GM19467 (cell line): ENCODE measurements at regions not wholly inside any gene's neighbourhood (a gene's known extent, or its start where the extent isn't known, plus 50 kb on each side); places are given as distances from the start of the nearest gene placed in this dataset.

Source experiments
- ATAC-seq: cut with Tn5 transposase; IDR thresholded peaks from one replicate; pipeline ENCODE4 v1.9.1; 2021; ENCODE audit warnings: mild to moderate bottlenecking, moderate library complexity; ENCODE audit not compliant: unreplicated experiment

DNA sequence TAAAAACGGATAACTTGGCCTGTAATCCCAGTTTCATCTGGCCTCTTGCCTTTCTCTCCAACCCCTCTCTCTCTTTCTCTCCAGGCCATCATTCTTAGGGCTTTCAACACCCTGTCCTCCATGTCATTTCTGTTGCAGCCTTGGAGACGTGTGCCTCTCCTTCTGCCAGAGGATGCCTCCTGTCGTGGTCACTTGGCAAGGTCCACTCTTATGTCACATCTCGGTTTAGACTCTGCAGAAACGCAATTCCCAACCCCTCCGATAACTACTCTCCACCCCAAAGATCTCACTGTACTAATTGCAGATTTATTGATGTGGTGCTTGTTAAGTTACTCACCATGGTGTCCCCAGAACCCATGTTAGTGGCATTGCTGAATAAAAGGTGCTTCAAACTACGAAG, 787.3 kb upstream of the RBFOX1 start:
- ATAC-seq, result no peak

GRCh38 chr16:6541267-6541666, 791.4 kb upstream of the RBFOX1 start:
- ATAC-seq, result no peak

GRCh38 chr16:6536411-6536810, 796.2 kb upstream of the RBFOX1 start:
- ATAC-seq, result no peak

GRCh38 chr16:6531067-6531466, 801.6 kb upstream of the RBFOX1 start:
- ATAC-seq, result no peak

DNA sequence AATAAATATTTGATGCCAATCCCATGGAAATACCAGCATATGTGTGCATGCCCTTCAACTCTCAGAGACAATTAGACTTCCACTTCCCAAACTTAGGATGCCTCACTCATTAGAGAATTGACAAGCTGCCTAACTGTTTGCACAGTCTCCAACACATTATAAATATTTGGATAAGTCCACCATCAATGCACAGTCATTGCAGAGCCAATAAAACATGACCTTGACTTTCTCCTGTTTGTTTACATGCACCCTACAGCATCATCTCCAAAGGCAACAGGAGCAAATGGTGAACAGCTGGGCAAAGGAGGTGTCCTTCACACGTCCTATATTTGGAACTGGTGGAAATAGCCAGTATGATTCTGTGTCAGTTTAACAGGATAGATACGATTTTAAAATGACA, 804.4 kb upstream of the RBFOX1 start:
- ATAC-seq, result no peak

DNA sequence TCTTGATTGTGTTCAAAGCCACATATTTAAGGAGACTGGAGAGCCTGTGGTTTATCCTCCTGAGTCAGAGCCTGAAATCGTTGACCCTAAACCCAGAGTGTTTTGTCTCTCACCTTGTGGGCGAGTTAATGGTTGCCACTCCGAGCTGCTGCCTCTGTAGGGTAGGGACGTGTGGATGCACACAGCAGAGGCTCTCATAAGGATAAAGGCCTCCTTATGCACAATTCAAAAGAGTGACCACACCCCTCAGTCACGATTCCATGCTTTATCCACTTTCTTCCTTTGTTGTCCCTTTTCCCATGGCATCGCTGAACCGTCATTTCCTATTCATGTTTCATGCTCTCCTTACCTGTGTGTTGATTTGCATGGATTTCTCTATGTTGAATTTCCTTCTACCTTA, 805.0 kb upstream of the RBFOX1 start:
- ATAC-seq, result no peak

GRCh38 chr16:6524501-6524900, 808.1 kb upstream of the RBFOX1 start:
- no peak for ATAC-seq

GRCh38 chr16:6517020-6517720, 815.5 kb upstream of the RBFOX1 start:
- no peak for ATAC-seq

DNA sequence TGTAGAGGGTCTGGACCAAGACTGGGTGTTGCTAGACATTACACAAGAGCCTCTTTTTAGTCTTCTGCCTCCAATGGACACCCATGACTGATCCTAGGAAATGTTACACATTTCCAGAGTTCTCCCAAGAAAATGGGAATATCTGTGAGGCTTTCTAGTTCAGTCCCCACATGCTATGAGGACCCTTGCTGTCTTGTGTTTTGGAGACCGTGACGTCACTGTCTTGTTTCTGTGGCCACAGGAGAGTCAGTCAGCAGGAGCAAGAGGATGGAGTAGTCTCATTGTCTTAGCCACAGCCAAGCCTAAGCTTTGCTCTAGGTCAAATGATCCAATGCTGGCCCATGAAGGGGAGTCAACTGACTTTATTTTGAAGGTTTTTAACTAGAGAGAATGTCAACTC, 820.1 kb upstream of the RBFOX1 start:
- ATAC-seq, result no peak

DNA sequence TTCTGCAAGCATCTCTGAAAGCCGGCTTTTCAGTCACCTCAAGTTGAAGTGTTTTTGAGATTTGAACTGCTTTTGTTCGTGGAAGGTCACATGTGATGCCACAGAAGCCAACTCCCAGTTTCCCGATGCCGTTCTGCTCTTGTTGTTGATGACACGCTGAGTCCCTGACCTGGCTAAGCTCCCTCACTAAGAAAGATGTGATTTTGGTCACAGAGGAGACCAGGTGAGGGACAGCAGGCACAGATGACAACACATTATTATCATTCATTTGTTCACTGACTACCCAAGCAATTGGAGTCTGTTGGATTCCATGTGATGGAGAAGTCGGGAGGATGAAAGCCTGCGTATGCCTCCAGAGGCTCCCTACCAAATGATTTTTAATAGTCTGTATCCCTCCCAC, 822.4 kb upstream of the RBFOX1 start:
- no peak for ATAC-seq

- ATAC-seq, result no peak
These were observed 833.2 kb upstream of the RBFOX1 start for GRCh38 chr16:6499413-6499812.

- no peak for ATAC-seq
These were observed 833.8 kb upstream of the RBFOX1 start for GRCh38 chr16:6498858-6499257.

DNA sequence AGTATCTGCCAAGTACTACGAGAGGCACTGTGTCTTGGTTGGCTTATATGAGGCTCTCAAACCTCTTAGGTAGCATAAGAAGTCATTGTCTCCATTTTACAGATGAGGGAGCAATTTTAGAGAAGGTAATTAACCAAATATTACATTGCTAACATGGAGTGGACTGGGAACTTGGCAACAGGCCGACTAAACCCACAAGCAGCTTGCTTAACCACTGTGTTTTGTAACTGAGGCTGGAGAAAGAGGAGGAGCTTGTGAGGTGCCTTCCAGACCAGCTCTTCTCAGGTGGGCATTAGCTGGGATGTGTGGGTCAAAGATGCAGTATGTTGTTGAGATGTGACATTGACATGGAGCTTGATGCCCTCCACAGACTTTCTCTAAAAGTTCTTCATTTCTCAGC, 835.6 kb upstream of the RBFOX1 start:
- no peak for ATAC-seq

DNA sequence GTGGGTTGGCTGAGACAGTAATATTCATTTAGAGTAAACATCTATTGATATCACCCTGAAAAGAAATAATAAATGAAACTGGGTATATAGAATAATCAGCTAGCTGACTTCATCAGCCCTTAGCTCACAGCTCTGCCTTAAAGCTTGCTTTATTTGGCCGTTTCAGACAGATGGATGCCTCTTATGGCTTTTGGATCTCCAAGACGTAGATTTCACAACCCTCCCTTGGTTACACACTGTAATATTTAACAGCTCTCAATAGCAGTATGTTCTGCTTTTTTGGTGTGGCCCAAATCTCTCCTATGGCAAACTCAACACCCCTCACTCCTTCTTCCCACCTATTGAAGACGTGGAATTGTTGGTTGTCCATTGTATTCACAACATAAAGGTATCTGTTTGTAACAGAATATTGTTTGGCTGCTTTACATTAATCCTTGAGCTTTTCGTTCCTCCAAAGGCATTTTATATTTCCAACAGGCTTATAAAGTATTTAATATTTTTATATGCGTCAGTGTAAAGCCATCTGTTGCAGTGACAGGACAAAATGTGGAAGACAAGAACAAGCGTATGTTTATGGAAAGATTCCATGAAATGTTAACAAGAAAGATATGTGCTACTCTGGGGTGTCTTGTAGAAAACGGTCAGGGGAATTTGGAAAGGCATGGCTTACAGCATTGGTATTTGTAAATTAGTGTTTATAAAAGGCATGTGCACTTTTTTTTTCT, 837.0 kb upstream of the RBFOX1 start:
- no peak for ATAC-seq

- ATAC-seq, result no peak
These were observed 837.9 kb upstream of the RBFOX1 start for GRCh38 chr16:6494716-6495115.

GRCh38 chr16:6493555-6493954, 839.1 kb upstream of the RBFOX1 start:
- no peak for ATAC-seq

DNA sequence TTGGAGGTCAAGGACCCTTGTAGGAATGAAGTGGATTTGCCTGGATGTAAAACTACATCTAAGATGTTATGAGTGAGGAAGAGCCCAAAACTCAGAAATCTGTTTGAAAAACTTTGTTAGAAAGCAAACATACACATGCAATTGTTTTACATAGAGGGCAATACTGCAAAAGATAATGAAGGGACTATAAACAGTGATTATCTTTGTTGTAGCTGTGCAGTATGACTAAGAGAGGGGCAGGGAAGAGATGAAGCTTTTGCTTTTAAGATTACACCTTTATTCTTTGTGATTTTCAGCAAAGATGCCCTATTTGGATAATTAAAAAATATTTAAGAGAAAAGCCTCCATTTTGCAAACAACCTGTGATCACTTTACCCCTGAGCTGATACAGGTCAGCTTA, 839.9 kb upstream of the RBFOX1 start:
- no peak for ATAC-seq

DNA sequence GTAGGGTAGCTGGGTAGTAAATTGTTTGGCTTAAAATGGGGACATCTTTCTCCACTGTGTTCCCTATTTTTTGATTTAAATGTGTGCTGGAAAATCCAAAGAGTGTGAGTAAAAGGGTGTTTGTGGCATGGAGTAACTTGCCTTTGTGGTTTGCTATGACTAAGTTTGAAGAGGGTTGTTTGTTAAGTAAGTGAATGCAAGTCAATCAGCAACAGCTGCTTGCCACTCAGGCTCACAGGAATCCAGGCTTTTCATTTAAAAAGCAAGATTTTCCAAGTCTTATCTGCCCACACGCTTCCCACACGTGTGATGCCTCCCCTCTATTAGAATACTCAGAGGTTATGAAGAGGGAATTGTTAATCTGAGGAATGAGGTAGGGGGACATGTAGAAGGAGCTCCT, 847.7 kb upstream of the RBFOX1 start:
- ATAC-seq, result no peak

GRCh38 chr16:6484081-6484480, 848.6 kb upstream of the RBFOX1 start:
- ATAC-seq, result no peak

DNA sequence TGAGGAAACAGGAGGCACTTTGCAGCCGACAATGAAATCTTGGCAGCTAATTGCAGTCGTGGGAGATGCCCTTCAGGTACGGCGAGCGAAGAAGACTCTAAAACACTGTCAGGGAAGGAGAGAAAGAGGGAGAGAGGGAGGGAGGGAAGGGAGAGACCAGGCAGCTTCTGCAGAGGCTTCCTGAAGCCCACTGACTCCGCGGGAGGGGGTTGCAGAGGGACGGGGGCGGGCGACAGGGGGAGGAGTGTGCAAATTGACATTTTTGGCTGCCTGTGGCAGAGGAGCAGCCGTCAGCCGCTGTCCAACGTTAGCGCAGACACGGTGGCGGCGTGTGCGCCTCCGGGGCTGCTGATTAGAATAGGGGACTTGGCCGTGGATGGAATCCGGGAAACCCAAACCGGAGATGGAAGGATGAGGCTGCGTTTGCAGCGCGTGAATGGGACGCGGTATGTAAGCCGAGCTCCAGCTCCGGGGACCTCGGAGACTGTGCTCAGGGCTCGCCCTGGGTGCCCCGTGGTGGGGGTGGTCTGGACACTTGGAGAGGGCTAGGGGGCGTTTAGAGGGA, 849.1 kb upstream of the RBFOX1 start:
- ATAC-seq, result no peak

DNA sequence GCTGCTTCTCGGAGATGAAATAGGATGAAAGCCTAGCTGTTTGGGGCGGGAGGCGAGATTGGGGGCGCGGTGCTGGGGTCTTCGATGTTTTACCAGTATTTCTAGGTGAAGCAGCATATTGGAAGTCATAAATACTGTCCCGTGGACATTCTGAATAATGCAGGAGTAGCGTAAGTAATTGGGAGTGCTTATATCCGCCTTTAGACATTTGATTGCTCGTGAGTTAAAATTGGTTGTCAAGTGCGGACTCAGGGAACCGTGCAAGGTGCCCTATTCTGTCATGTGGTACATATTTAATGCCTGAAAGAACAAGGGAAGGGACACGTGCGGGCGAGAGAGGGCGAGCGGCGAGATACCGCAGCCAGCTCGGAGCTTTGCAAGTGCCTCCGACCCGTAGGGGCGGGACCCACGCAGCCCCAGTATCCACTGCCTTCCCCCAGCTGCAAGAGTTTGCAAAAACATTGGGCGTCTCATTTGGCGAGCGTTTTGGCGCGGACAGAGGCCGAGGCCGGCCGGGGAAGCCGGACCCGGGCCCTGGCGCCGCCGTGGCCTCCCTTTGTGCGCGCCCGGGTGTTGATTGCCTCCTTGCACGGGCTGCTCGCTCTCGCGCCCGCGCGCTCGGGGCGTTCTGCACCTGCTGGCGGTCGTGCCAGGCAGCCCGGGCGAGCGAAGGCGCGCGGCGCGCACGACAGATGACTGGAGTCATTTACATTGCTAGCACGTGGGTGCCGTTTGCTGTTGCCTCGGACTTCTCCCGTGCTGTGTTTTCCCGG, 849.8 kb upstream of the RBFOX1 start:
- ATAC-seq, result no peak

DNA sequence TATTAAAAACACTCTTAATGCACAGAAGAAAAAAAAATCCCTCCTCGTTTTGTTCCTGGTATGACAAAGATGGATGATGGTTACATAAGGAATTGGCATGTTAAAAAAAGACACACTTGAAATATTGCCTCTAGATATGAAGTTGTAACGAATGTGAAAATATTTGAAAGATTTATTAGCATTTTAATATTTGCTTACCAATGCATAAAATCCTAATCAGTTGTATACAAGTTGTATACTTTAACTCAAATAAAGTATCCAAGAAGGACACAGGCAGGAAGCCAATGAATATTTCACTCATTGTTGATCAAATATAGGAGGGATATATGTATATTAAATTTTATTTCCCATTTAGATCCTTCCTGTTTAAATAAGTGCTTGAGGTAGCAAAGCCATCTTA, 850.8 kb upstream of the RBFOX1 start:
- ATAC-seq, result no peak
